Skin of body (tissue), 1 donor: ENCODE measurements at regions not wholly inside any gene's neighbourhood (a gene's known extent, or its start where the extent isn't known, plus 50 kb on each side); places are given as distances from the start of the nearest gene placed in this dataset.
A peak's percentile ranks its signal among the peaks of the same experiment; 100 is the strongest.

ENCODE experiments used
- DNase-seq: peaks from one replicate; lab custom pipeline; 2025; lab: John Stamatoyannopoulos, UW

GRCh38 chr7:25933921-25934320 is 218.1 kb upstream of the NFE2L3 start:
- DNase-seq = no peak

DNA sequence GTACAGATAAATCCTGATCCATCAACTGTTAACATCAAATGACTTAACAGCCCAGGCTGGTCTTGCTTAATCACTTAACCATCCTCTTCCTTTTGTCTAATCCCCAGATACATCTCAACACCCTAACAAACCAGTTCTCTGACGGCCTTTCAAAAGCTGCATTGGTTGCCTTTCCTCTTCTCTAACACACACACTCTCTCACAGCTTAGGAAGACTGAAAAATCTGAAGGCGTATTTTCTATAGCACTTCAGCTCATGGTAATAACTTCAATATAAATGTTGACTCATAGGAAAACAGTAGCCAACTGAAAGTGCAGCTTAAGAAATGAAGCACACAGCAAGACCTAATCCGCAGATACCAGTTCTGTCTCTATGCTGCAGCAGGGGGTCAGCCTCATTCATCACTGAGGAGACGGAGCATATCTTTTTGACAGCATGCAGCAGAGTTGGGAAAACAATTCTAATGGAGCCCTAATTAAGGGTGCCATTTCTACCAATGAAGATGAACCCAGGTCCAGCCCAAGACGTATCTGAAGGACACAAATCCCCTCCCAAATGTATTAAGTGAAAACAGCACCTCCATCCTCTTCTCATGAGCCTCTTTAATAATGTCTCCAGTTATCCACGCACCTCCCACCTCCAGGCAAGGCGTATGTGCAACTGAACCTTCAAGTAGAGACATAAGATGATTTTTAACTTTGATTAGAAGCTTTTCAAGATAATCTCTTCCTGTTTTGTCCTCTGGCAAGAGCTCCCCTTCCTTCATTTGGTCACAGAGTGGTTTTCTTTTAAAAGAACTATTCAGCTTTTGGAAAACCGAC is 211.7 kb upstream of the NFE2L3 start:
- DNase-seq = no peak

DNA sequence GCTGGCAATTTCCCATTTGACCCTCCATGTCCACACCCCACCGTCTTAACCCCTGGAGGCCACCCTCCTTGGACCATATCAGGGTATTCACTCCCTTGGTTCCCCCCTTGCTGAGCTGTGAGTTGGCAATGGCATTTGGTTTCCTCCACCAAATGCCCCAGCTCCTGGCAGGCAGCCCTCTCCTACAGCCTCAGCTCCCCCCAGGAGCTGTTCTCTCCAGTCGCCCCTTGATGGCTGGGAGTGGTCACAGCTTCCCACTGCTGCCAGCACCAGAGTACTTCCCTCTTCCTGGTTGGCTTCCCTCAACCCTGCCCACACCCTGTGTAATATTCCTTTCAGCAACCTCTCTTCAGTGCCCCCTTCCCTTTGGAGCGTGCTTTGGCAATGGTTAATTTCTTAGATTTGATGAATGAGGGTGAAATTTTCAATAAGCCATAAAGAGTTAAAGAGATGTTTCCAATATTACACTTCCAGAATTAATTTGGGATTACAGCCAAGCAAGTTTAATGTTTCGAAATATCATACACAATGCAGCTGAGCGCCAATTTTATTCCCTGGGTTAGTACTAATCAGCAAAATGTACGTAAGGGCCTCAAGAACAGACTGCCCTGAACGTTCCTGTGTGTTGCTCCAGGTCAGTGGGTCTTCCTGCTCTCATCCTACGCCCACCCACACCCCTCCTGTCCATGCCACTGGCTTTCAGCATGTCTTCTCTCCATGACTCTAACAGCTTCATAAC is 207.1 kb upstream of the NFE2L3 start:
- DNase-seq = peak; percentile 49

- no peak for DNase-seq
These were observed 206.4 kb upstream of the NFE2L3 start for GRCh38 chr7:25945608-25946007.

DNA sequence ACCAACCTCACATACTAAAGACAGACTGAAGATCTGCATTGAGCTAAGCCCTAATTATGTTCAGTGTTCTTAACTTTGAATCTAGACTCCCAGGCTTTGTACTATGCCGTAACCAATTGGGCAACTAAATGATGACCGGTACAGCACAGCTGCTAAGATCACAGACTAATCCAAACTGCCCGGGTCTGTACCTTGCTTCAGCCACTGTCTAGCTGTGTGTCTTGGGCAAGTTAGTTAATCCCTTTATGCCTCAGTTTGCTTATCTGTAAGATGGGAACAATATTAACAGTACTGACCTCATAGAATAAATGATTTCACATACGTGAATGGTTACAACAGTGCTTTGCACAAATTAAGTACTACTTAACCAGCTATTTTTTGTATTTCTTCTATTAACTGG is 205.8 kb upstream of the NFE2L3 start:
- no peak for DNase-seq

- no peak for DNase-seq
These were observed 204.1 kb upstream of the NFE2L3 start for GRCh38 chr7:25947669-25948516.

- DNase-seq = no peak
These were observed 202.1 kb upstream of the NFE2L3 start for GRCh38 chr7:25949736-25950487.

DNA sequence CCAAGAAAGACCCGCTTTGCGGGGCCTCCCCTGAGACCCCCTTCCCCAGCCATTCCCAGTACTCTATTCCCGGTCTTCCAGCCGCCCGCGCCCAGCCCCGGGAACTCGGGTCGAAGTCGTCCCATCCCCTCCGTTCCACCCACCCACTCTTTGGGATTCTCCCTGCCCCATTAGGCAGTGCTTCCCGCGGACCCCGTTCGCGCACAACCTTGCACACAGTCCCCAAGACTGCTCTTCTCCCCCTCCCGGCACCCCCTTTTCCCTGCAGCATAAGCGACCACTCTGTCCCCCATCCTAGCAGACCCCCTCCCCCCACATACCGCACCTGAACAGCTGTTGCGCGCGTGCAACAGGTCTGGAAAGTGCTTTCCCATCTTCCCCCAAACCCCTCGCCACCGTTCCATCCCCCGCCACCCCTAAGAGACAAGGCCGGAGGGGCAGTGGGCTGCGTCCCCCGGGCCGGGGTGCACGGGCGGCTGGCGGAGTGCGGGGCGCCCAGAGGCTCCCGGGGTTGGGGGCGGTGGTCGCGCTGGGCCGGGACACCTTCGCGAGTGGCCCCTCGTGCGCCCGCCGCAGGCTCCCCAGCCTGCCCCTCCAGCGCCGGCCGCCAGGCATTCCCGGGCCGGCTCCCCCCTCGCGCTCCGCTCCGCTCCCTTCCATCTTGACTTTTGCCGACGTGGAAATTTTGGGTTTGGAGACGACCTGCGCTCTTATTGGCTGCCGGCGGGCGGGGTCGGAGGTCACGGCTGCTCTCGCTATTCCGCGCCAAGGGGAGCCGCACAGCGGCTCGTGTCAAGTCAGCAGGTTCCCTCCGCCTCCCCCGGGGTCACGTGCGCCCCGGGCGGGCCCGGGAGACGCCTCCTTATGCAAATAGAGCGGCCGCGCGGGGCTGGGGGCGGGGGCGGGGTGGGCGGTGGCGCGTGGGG is 201.2 kb upstream of the NFE2L3 start:
- DNase-seq = peak; percentile 90

- no peak for DNase-seq
These were observed 200.4 kb upstream of the NFE2L3 start for GRCh38 chr7:25951414-25952260.

DNA sequence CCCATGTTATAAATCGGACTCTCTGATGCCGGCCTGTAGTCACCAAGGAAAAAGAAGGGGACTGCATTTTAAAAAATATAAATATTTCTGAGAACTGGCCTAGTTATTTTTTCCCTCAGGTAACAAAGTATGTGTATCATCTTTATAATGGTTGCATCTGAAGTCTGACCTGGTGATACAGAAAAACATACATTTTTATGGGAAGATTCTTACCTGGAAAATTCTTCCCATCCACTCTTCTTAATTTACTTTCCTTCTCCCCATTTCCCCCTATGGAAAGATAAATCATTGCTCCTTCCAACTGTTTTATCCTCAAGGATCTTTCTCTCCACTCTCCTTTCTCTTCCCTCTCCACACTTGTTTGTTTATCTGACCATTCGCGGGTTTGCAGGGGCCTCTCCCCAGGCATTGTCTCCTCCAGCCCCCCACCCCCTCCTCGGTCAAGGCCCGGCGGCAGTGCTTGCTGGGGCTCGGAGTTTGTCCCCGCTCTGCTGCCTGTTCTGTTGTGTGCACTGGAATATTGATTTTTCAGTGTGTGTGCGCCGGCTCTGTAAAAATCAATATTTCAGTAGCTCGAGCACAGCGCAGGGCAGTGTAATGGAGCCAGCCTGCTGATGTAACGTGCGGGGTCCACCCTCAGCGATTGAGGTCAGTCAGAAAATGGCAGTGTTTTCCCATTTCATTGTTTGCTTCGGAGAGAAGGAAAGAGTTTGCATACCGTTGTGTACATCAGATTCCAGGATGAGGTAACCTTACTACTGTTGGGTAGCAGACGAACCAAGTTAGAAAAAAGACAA is 199.5 kb upstream of the NFE2L3 start:
- no peak for DNase-seq

- no peak for DNase-seq
These were observed 198.1 kb upstream of the NFE2L3 start for GRCh38 chr7:25953859-25954258.

DNA sequence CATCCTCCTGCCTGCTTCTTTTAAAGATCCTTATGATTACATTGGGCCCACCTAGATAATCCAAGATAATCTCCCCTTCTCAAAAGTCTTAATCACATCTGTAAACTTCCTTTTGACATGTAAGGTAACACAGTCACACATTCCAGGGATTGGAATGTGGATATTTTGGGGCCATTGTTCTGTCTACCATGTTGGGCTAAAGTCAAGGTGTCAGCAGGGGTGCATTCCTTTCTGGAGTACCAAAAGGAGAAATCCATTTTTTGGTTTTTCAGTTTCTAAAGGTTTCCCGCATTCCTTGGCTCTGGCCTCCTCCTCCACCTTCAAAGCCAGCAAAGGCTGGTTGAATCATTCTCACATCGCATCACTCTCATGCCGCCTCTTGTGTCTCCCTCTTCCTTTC is 197.6 kb upstream of the NFE2L3 start:
- DNase-seq = no peak

- DNase-seq = no peak
These were observed 192.7 kb upstream of the NFE2L3 start for GRCh38 chr7:25959168-25959734.

- no peak for DNase-seq
These were observed 188.3 kb upstream of the NFE2L3 start for GRCh38 chr7:25963733-25964132.

- no peak for DNase-seq
These were observed 187.5 kb upstream of the NFE2L3 start for GRCh38 chr7:25964483-25964991.

DNA sequence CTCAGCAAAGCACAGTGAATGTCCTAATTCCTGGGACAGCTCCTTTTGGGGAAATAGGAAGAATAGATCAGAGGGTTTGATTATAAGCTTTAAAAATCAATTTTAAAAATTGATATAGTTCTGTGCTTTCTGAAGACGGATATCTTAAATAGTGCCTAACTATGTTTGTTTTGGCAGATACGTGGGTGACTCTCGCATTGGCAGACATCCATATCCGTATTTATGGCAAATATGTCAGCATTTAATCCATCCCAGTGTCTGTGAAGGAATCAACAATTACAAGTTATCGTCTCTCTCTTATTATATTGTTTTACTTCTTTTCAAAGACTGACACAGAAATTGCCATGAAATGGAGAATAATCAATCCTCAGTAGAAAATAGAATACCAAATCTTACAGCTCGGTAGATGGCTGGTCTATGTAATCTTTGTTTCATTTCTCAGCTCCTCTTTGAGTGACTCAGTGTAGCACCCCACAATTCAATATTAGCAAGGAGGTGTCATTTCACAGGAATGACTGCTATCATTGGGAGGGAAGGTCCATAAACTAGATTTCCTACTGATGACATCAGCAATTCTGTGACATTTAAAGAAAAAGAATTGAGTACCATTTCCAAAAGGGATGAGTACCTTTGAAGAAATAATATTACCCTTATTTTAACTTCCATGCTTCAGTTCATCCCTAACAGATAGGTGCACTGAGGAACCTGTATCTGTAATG is 186.4 kb upstream of the NFE2L3 start:
- no peak for DNase-seq

DNA sequence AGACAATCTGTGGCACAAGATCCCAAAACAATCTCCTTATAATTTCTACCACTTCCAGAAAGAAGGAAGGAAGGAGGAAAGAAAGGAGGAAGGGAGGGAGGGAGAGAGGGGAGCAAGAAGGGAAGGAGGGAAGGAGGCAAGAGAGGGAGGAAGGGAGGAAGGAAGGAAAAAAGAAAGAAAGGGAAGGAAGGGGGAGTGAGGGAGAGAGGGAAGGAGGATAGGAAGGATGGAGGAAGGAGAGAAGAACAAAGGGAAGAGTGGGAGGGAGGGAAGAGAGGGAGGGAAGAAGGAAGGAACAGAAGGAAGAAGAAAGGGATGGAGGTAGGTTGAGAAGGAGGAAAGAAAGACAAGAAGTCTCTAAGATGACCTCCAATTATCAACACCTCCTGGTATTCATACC is 185.5 kb upstream of the NFE2L3 start:
- DNase-seq = no peak
